COR-L47 (cell line): ENCODE measurements at regions not wholly inside any gene's neighbourhood (a gene's known extent, or its start where the extent isn't known, plus 50 kb on each side); places are given as distances from the start of the nearest gene placed in this dataset.

ENCODE experiments used
- DNase-seq: peaks from one replicate; lab custom pipeline; 2025; lab: John Stamatoyannopoulos, UW

GRCh38 chr12:13383379-13383778 is 186.9 kb downstream of the EMP1 start:
- DNase-seq: no peak

DNA sequence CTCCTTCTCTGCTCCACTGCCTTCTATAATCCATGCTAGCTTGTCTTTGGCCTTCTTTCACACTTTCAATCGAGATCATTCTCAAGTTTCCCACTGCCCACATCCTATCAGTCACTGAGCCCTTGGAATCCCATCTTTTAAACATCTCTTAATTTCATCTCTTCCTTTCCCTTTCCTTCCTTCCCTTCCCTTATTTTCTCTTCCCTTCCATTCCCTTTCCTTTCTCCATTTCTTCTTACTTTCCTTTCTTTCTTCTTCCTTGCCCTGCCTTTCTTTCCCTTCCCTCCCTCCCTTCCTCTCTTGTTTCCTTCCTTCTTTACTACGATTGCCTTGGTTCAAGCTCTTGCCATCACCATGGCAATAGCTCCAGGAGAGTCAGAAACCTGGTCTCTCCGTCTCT is 183.8 kb downstream of the EMP1 start:
- no peak for DNase-seq

DNA sequence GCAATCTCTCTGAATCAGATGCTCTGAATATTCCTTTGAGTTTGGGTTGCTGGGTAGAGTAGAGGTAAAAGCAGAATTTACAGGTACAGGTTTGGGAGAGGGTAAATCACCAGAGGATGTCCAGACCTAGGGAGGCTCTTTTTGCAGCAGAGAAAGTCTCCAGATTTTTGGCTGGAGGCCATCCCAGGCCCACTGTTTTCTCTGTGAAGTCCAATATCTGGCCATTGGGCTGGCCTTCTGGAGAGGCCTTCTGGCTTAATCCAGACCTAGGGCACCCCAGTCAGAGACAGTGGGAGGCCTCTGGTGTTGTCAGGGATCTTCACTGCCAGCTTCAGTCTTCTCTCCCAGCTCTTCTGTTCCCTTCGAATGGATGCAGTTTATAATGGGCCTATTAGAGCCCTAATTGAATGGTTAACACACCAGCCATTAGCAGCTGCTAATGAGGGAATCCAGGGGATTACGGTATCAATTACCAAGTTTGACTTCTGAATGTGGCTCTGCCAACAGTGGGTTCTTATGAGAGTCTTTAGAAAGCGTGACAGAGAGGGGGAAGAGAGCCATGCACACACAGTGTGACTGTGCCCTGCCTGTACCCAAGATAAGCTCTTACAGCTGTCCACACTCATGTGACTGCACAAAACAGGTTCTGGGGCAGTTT is 183.1 kb downstream of the EMP1 start:
- DNase-seq: no peak

DNA sequence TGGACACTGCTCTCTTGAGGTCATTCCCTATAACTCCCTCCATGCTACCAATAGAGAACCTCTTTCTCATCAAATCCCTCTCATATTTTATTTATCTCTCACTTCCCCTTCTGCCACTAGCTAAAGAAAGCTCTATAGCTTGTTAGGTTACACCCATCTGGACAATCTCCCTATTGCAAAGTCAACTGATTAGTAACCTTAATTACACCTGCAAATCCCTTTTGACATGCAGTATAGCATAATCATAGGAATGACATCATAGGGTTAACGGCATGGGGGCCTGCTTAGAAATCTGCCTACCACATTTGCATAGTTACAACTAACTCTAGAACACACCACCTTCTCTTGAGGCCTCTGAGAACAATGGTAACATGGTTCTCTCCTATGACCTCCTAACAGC is 181.2 kb downstream of the EMP1 start:
- DNase-seq: no peak

DNA sequence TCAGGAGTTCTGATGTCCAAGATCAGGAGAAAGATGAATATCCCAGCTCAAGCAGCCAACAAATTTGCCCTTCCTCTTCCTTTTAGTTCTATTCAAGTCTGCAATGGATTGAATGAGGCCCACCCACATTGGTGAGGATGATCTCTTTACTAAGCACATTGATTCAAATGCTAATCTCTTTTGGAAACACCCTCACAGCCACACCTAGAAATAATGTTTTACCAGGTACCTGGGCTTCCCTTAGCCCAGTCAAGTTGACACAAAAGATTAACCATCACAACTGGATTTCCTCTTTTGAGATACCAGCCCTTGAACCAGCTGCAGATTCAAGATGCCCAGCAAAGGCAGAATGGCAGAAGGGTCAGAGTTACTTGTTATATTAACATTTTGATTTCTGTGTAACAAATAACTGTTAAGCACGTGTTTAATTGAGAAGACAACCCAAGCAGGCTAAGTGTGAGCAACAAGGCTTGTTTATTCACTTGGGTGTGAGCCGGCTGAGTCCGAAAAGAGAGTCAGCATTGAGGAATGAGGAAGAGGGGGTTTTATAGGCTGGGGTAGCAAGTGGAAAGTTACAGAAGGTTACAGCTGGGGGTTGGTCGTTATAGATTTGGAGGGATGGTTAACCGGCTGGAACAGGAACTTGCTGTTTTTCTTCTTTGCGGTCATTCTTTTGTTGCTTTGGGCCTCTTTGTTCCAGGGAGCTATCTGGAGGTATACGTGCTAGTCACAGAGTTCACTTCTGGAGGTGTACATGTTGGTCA is 180.3 kb downstream of the EMP1 start:
- no peak for DNase-seq

- DNase-seq: no peak
Measured at GRCh38 chr12:13375583-13376345, 179.2 kb downstream of the EMP1 start.

- no peak for DNase-seq
Measured at GRCh38 chr12:13374793-13375192, 178.3 kb downstream of the EMP1 start.

DNA sequence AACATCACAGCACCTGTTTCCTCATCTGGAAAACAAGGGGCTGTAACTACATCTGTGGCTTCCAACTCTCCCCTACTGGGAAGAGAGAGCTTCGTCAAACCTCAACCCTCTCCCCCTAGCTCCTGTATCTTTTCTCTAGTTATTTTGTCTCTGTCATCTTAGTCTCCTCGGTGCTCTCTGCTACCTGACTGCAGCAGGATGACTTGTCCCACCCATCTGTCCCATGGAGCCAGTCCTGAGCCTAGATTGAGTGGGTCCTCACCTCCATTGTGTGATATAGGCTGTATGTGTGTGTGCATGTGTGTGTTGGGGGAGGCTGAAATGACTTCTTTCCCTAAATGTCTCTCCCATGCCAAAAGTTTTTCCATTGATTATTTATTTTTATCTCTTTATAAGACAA is 177.3 kb downstream of the EMP1 start:
- no peak for DNase-seq

- no peak for DNase-seq
Measured at GRCh38 chr12:13373131-13373530, 176.6 kb downstream of the EMP1 start.

DNA sequence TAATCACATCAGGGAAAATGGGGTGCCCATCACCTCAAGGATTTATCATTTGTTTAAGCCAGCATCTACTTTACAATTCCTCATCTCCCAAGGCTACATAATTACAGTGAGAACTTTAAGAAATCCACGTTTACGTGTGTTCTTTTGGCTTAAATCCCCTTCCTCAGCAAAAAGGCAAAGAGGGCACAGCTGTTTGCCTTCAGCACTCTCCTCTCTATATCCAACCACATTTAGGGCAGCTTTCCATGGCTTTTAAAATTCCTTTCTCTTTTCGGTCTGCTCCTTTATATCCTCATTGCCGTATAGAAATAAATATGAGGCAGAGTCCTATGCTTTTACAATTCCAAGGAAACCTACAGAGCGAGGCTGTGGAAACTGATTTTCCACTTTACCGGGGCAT is 175.9 kb downstream of the EMP1 start:
- no peak for DNase-seq

DNA sequence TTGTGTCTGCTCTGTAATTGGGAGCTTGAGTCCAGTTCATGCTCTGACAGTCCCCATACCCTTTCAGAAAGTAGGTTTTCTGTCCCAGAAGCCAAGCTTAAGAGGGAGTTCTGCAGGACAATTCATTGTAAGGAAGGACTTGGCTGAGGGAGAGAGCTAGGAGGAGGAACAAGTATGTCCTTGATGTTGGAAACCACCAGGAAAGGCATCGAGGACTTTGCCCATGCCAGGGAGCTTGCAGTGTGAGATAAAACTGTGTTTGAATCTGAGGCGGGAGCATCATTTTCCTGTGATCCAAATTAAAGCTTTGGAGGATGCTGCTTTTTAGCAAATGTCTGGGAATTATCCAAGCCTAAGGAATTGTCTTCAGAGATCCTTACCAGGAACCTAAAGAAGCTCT is 175.3 kb downstream of the EMP1 start:
- DNase-seq: no peak

DNA sequence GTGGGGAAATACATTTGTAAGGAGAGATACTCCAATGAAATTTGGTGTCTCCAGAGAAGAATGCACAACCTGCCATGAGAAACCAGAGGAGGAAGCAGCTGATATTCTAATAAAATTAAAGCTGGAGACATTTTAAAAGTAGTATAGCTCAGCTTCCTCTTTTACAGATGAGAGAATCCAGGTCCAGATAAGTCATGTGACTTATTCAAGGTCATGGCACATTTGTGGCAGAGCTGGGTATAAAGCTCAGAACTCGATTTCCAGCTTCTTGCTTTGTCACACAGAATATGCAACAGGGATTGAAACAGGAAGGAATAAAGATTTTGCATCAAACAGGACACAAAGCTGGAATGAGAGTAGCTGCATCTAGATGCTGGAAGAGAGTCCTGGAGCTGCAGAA is 174.8 kb downstream of the EMP1 start:
- no peak for DNase-seq

- no peak for DNase-seq
Measured at GRCh38 chr12:13369474-13370056, 173.0 kb downstream of the EMP1 start.

DNA sequence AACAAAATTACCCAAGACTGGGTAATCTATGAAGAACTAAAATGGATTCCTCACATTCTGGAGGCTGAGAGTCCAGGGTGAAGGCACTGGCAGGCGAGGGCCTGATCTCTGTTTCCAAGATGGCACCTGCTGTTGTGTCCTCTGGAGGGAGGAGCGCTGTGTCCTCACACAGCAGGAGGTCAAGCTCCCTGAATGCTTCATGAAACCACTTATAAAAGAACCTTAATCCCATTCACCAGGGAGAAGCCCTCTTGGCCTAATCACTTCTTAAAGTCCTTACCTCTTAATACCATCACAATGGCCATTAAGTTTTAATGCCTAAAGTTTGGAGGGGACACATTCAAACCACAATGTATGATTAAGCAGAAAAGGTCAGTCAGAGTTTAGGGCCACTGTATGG is 172.4 kb downstream of the EMP1 start:
- no peak for DNase-seq

DNA sequence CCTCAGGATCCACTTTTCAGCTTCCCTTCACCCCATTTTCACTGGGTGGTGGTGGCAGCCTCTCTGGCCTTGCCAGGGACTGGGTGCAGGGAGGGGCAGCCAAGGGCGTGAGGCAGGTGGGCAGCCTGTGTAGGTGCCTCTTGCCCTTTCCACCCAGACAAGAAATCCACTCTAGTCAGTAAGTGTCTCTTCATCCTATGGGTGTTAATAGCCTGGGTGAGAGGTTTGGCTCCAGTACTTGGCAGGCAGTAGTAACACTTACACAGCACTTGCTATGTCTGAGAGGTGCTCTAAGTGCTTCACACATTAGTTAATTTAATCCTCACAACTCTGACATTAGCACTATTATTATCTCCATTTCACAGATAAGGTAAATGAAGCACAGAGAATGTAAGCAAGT is 171.9 kb downstream of the EMP1 start:
- no peak for DNase-seq

DNA sequence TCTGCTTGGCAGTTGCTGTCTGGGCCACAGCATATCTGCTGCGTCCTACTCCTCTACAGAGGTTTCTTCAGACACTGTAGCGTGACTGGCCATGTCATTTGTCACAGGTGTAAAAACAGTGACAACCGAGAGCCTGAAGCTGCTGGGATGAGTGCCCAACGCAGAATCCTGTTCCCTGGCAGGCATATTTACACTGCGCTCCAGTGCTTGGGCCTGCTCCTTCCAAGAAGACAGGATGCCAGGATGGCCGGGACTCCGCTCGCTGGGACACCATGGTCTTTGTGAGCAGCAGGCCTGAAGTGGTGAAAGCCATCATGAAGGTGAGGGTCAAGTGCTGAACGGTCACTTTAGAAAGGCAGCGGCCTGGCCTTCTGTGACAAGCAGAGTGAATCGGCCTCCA is 171.4 kb downstream of the EMP1 start:
- no peak for DNase-seq

GRCh38 chr12:13365748-13366366 is 169.3 kb downstream of the EMP1 start:
- DNase-seq: no peak

GRCh38 chr12:13362260-13362841 is 165.8 kb downstream of the EMP1 start:
- DNase-seq: peak; percentile 42

DNA sequence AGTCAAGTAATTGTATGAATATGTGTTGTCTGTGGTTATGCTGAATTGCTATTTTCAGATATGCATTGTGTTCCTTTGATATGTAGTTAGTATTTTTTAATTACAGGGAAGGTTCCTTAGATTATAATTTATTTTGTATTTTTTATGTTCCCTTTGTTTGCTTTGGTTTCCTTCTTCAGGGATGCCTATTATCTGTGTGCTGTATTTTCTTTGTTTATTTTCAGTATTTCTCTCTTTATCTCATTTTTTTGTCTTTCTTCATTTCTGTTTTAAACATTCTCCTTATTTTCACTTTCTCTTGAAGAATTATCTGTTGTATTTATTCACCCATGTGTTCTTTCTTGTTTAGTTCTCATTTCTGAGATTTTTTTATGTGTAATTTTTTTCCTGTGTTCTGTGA is 163.1 kb downstream of the EMP1 start:
- DNase-seq: no peak

DNA sequence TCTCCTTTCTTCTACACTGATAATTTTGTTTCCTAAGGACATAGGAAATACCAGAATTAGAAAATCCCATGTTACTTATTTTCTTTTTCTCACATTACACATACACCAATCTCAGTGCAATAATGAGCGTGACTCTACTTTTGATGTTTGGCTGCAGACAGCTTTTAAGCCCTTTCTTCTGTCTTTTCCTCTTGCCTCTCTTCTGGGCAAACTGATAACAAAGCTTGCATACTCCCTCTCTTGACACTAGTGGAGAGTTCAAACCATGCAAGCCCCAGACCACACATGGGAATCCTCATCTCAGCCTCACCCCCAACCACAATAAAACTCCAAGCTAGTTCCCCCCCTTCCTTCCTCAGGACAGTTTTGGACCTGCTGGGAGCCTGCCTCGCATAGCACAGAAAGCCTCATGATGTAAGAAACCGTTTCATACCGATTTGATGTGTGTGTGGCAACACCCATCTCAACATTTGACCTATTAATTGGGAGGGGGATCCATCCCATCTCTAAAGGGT is 161.9 kb downstream of the EMP1 start:
- DNase-seq: no peak

DNA sequence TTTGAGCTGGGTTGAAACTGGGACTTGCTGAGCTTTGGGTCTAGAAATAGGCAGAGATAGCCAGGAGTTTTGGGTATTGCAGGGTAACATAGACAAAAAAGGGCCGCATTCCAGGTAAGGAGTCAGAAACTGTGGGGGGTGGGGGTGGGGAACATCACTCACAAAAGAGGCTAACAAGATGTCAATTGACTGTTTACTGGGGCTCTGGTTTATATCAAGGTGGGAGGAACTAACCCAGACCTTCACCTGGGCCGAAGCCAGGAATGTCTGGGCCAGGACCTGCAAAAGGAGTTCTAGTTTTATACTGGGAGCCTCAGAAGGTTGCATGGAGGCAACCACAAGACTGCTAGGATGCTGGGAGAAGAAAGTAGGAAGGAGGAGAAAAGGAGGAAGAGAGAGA is 154.4 kb downstream of the EMP1 start:
- no peak for DNase-seq

DNA sequence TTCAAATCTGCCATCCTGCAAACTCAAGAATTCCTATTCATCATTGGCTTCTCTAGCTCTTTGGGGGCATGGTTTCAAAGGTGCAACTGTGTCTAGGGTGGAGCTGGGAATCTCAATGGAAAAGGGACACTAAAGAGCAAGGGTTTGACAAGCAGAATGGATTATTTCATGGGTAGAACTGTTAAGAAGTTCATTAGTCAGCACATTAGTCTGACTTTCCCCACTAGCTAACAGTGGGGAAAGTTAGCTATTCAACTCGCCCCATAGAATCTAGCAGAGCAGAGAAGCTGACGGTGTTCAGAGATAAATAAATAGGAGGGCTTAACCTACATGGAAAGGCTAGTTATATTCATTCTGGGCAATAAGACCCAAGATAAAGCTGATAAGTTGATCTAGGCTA is 153.9 kb downstream of the EMP1 start:
- DNase-seq: no peak
